HG03066 (cell line): ENCODE measurements at regions not wholly inside any gene's neighbourhood (a gene's known extent, or its start where the extent isn't known, plus 50 kb on each side); places are given as distances from the start of the nearest gene placed in this dataset.

Experiments
- ATAC-seq: cut with Tn5 transposase; IDR thresholded peaks from one replicate; pipeline ENCODE4 v1.9.1; 2021; ENCODE audit warnings: low read depth; ENCODE audit not compliant: unreplicated experiment

- ATAC-seq: no peak
Observed at GRCh38 chr9:16192403-16193017, 639.7 kb downstream of the CCDC171 start.

- no peak for ATAC-seq
Observed at GRCh38 chr9:16193066-16193465, 640.2 kb downstream of the CCDC171 start.

GRCh38 chr9:16196206-16196605, 643.4 kb downstream of the CCDC171 start:
- no peak for ATAC-seq

- ATAC-seq: no peak
Observed at GRCh38 chr9:16197578-16198370, 644.9 kb downstream of the CCDC171 start.

GRCh38 chr9:16198996-16199395, 646.2 kb downstream of the CCDC171 start:
- no peak for ATAC-seq

- no peak for ATAC-seq
Observed at GRCh38 chr9:16202221-16202620, 649.4 kb downstream of the CCDC171 start.

- no peak for ATAC-seq
Observed at GRCh38 chr9:16202914-16203728, 650.3 kb downstream of the CCDC171 start.

- ATAC-seq: no peak
Observed at GRCh38 chr9:16203729-16204573, 651.1 kb downstream of the CCDC171 start.

GRCh38 chr9:16205455-16205854, 652.6 kb downstream of the CCDC171 start:
- no peak for ATAC-seq

GRCh38 chr9:16206518-16206917, 653.7 kb downstream of the CCDC171 start:
- no peak for ATAC-seq

GRCh38 chr9:16207161-16207560, 654.3 kb downstream of the CCDC171 start:
- no peak for ATAC-seq

- no peak for ATAC-seq
Observed at GRCh38 chr9:16210440-16210839, 657.6 kb downstream of the CCDC171 start.

- ATAC-seq: no peak
Observed at GRCh38 chr9:16211946-16212345, 658.5 kb downstream of the BNC2 start.

GRCh38 chr9:16213781-16214515, 656.5 kb downstream of the BNC2 start:
- no peak for ATAC-seq

GRCh38 chr9:16214677-16215352, 655.7 kb downstream of the BNC2 start:
- no peak for ATAC-seq

GRCh38 chr9:16215353-16215680, 655.2 kb downstream of the BNC2 start:
- ATAC-seq: no peak

- ATAC-seq: no peak
Observed at GRCh38 chr9:16217943-16218701, 652.3 kb downstream of the BNC2 start.

- no peak for ATAC-seq
Observed at GRCh38 chr9:16221366-16221765, 649.1 kb downstream of the BNC2 start.
